HG02798 (cell line): ENCODE measurements at regions not wholly inside any gene's neighbourhood (a gene's known extent, or its start where the extent isn't known, plus 50 kb on each side); places are given as distances from the start of the nearest gene placed in this dataset.
"Not testable (repeated sequence)": the region's sequence is repeated elsewhere in the genome, so short reads cannot be mapped to it uniquely, and the experiment has no call there.

Source experiments
- ATAC-seq: cut with Tn5 transposase; IDR thresholded peaks from one replicate; pipeline ENCODE4 v1.9.1; 2021; ENCODE audit warnings: mild to moderate bottlenecking; ENCODE audit not compliant: unreplicated experiment, poor library complexity

GRCh38 chr10:59975918-59976317 is 69.6 kb upstream of the CCDC6 start:
- ATAC-seq, result not testable (repeated sequence)

GRCh38 chr10:59971915-59972314 is 65.6 kb upstream of the CCDC6 start:
- ATAC-seq, result no peak

- peak; percentile 76 for ATAC-seq
Measured at GRCh38 chr10:59970396-59971368, 64.3 kb upstream of the CCDC6 start.

GRCh38 chr10:59968705-59969104 is 62.3 kb upstream of the CCDC6 start:
- no peak for ATAC-seq

- ATAC-seq, result no peak
Measured at GRCh38 chr10:59967079-59967478, 60.7 kb upstream of the CCDC6 start.

GRCh38 chr10:59965899-59966650 is 59.7 kb upstream of the CCDC6 start:
- no peak for ATAC-seq

GRCh38 chr10:59962756-59963155 is 56.4 kb upstream of the CCDC6 start:
- no peak for ATAC-seq

- ATAC-seq, result no peak
Measured at GRCh38 chr10:59960751-59961150, 54.4 kb upstream of the CCDC6 start.

- no peak for ATAC-seq
Measured at GRCh38 chr10:59959504-59960018, 53.2 kb upstream of the CCDC6 start.

- no peak for ATAC-seq
Measured at GRCh38 chr10:59958882-59959281, 52.5 kb upstream of the CCDC6 start.

- no peak for ATAC-seq
Measured at GRCh38 chr10:59957975-59958374, 51.6 kb upstream of the CCDC6 start.
